ENCODE measurements at regions not wholly inside any gene's neighbourhood (a gene's known extent, or its start where the extent isn't known, plus 50 kb on each side); places are given as distances from the start of the nearest gene placed in this dataset.

GRCh38 chr12:39116861-39117260 lies 211.5 kb upstream of the CPNE8 start:
- in situ Hi-C loops (cut with HindIII; ENCODE audit: low sequenced_read_pairs): no loop called here
- TF ChIP-seq, protein P1, sequence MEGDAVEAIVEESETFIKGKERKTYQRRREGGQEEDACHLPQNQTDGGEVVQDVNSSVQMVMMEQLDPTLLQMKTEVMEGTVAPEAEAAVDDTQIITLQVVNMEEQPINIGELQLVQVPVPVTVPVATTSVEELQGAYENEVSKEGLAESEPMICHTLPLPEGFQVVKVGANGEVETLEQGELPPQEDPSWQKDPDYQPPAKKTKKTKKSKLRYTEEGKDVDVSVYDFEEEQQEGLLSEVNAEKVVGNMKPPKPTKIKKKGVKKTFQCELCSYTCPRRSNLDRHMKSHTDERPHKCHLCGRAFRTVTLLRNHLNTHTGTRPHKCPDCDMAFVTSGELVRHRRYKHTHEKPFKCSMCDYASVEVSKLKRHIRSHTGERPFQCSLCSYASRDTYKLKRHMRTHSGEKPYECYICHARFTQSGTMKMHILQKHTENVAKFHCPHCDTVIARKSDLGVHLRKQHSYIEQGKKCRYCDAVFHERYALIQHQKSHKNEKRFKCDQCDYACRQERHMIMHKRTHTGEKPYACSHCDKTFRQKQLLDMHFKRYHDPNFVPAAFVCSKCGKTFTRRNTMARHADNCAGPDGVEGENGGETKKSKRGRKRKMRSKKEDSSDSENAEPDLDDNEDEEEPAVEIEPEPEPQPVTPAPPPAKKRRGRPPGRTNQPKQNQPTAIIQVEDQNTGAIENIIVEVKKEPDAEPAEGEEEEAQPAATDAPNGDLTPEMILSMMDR (IDR thresholded peaks at IDR 0.05; ENCODE audit: low read depth, low read length): no peak
- DNase-seq (ENCODE audit: low read depth, low spot score): no peak
- H3K4me3 ChIP-seq (ENCODE audit: low read depth, low read length): no peak overlapping the region

GRCh38 chr12:39112064-39112463 lies 206.7 kb upstream of the CPNE8 start:
- TF ChIP-seq, protein P1 (IDR thresholded peaks at IDR 0.05; ENCODE audit: low read depth, low read length): no peak
- H3K4me3 ChIP-seq (ENCODE audit: low read depth, low read length): no peak overlapping the region
- no peak for DNase-seq (ENCODE audit: low read depth, low spot score)
- in situ Hi-C loops (cut with HindIII; ENCODE audit: low sequenced_read_pairs): no loop called here

DNA sequence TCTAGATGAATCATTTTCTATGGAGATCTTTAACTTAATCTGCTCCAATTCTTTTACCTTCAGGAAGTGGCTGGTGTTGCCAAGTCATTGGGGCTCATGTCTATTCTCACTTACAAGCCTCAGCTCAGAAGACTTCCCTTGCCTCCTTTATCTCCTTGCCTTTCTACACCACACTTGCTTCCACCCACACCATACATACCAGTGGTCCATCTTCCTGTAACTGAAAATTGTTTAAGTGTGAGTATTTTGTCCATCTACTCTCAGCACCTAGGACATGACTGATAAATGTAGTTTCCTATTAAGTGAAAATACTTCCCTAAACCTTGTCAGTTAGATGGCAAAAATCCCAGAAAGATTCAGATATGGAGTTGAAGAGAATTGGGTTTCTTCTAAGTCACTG lies 199.7 kb upstream of the CPNE8 start:
- TF ChIP-seq, protein P1 (IDR thresholded peaks at IDR 0.05; ENCODE audit: low read depth, low read length): no peak
- in situ Hi-C loops (cut with HindIII; ENCODE audit: low sequenced_read_pairs): no loop called here
- H3K4me3 ChIP-seq (ENCODE audit: low read depth, low read length): no peak overlapping the region

GRCh38 chr12:39103552-39104165 lies 198.3 kb upstream of the CPNE8 start:
- H3K4me3 ChIP-seq (ENCODE audit: low read depth, low read length): no peak overlapping the region
- in situ Hi-C loops (cut with HindIII; ENCODE audit: low sequenced_read_pairs): no loop called here
- DNase-seq (ENCODE audit: low read depth, low spot score): peak; percentile 52
- TF ChIP-seq, protein P1 (IDR thresholded peaks at IDR 0.05; ENCODE audit: low read depth, low read length): peak; percentile 76

More for the DNA sequence above, 199.7 kb upstream of the CPNE8 start:
- peak; percentile 5 for DNase-seq (ENCODE audit: low read depth, low spot score)

GRCh38 chr12:39102474-39103209 lies 197.3 kb upstream of the CPNE8 start:
- H3K4me3 ChIP-seq (ENCODE audit: low read depth, low read length): no peak overlapping the region
- in situ Hi-C loops (cut with HindIII; ENCODE audit: low sequenced_read_pairs): no loop called here
- TF ChIP-seq, protein P1 (IDR thresholded peaks at IDR 0.05; ENCODE audit: low read depth, low read length): no peak
- DNase-seq (ENCODE audit: low read depth, low spot score): peak; percentile 23

- no peak for DNase-seq (ENCODE audit: low read depth, low spot score)
- in situ Hi-C loops (cut with HindIII; ENCODE audit: low sequenced_read_pairs): no loop called here
- no peak overlapping the region for H3K4me3 ChIP-seq (ENCODE audit: low read depth, low read length)
- TF ChIP-seq, protein P1 (IDR thresholded peaks at IDR 0.05; ENCODE audit: low read depth, low read length): no peak
Observed at GRCh38 chr12:39095636-39096330, 190.4 kb upstream of the CPNE8 start.
